ENCODE measurements at regions not wholly inside any gene's neighbourhood (a gene's known extent, or its start where the extent isn't known, plus 50 kb on each side); places are given as distances from the start of the nearest gene placed in this dataset.
A peak's percentile ranks its signal among the peaks of the same experiment; 100 is the strongest.

DNA sequence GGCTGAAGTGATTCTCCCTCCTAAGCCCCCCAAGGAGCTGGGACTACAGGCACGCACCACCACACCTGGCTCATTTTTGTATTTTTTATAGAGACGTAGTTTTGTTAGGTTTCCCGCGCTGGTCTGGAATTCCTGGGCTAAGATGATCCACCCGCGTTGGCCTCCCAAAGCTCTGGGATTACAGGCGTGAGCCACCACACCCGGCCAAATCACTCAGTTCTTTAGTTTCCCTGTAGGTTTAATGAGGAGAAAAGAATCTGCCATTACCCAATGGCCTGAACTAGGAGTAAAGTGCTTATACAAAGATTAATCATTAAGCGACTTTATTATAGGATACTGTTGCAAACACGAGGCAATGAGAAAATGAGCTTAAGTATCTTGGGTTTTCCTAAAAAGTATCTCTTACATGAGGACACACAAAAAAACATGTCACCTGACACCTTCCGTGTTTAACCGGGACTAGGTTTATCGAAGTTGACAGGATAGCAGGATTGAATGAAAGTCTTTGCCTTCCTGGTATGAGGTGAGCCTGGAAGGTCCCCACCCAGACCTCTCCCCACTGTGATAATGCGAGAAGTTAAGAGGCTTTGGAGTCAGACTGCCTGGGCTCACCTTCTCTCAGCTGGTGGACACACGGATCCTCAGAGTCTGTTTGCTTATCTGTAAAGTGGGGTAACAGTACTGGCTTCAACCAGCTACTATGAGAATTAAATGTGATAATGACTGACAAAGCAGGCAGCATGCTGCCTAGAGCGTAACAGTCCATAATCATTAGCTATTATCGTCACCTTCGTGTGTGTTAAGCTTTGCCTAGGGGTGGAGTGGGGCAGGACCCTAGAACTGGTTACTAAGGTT lies 133.5 kb upstream of the KRAS start:
- Histone ChIP-seq H3K9me3 (ENCODE audit: control insufficient read depth, low read length) (no peaks in the 10 kb centered on the region), H3K4me1 (ENCODE audit: control insufficient read depth, insufficient read depth, low read length) (no peaks in the 10 kb centered on the region), H3K27me3 (ENCODE audit: control insufficient read depth, insufficient read depth) (no peaks in the 10 kb centered on the region), H3K4me3 (ENCODE audit: low read length) (no peak overlapping the region), H3K27ac (ENCODE audit: low read length) (peak overlapping the region; percentile 99)
- no peak for DNase-seq
- intact Hi-C loops (cut with DNase I), result loop anchor here in 1 of 4 donors (5.0 kb wide), 1 partner anchor 132 kb away; the partner anchor contains the start of gene KRAS
- no peak for ATAC-seq
- WGBS, result 87% methylated on average over 18 of the region's 18 CpGs

DNA sequence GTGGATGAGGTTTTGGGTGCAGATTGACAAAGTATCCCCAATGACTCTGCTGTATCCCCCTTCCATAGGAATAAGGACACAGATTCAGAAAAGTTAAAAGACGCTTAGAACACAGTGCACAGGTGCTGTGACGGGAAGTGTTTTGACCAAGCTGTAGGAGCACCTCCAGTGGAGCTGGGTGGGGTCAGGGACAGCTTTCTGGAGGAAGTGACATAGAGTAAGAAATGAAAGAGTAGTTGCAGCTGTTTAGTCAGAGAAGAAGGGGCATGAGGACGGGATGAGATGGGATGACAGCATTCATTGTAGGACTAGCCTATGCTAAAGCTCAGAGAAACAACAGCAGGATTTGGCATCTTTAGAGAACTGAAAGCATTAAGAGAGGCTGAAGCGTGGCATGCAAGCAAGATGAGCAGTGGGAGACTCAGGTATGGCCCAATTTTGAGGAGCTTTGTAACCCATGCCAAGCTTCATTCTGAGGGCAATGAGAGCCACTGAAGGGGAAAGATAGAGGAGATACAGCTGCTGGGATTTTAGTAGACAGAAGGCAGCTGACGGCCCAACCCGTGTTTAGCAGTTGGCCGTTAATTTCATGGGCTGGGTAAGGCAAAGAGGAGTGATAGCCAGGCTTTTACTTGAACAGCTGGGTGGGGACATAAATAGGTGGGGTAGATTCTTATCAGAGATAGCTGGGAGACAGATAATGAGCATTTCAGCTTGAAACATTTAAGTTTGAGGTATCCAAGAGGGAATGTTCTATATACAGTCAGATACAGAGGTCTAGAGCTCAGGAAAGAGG lies 131.8 kb upstream of the KRAS start:
- Histone ChIP-seq H3K27me3 (ENCODE audit: control insufficient read depth, insufficient read depth) (no peaks in the 10 kb centered on the region), H3K27ac (ENCODE audit: low read length) (no peak overlapping the region), H3K4me1 (ENCODE audit: control insufficient read depth, insufficient read depth, low read length) (no peaks in the 10 kb centered on the region), H3K9me3 (ENCODE audit: control insufficient read depth, low read length) (no peaks in the 10 kb centered on the region), H3K4me3 (ENCODE audit: low read length) (no peak overlapping the region)
- ATAC-seq (no peak), DNase-seq (no peak)
- intact Hi-C loops (cut with DNase I), result loop anchor here in 1 of 4 donors (5.0 kb wide), 1 partner anchor 130 kb away; the partner anchor contains the start of gene KRAS
- WGBS, result 77% methylated on average over 7 of the region's 7 CpGs

DNA sequence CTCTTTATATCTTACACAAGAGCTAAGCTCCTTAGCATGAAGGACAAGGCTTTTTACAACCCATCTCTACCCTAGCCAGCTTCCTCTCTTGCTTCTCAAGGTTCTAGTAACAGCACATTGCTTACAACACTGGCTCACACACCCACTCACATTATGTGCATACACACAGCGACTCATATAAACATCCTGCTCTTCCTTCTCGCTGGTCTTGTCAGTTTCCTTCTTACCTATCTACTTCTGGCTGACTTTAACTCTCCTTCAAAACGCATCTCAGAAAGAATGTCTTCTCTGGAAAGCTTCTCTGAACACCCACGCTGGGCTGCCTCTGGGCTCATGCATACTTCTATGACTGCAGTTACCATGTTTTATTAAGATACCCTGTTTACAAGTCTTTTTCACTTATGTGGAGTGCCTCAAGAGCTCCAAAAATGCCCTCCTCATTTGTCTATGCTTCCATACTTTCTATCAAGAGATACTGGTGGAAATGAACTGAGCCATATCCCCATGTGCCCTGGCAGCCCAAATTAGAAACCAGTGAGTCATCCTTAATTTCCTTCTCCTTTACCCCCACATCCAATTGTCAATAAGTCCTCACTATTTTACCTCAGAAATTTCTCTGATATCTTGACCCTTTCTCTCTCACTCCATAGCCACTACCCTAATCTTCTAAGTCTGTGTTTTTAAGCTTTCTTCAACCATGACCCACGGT lies 126.9 kb upstream of the KRAS start:
- Histone ChIP-seq H3K27me3 (ENCODE audit: control insufficient read depth, insufficient read depth) (no peaks in the 10 kb centered on the region), H3K4me3 (ENCODE audit: low read length) (no peak overlapping the region), H3K27ac (ENCODE audit: low read length) (no peak overlapping the region), H3K4me1 (ENCODE audit: control insufficient read depth, insufficient read depth, low read length) (no peaks in the 10 kb centered on the region), H3K9me3 (ENCODE audit: control insufficient read depth, low read length) (no peaks in the 10 kb centered on the region)
- 58% methylated on average over 5 of the region's 5 CpGs for WGBS
- DNase-seq (no peak), ATAC-seq (no peak)
- intact Hi-C loops (cut with DNase I), result no loop called here

DNA sequence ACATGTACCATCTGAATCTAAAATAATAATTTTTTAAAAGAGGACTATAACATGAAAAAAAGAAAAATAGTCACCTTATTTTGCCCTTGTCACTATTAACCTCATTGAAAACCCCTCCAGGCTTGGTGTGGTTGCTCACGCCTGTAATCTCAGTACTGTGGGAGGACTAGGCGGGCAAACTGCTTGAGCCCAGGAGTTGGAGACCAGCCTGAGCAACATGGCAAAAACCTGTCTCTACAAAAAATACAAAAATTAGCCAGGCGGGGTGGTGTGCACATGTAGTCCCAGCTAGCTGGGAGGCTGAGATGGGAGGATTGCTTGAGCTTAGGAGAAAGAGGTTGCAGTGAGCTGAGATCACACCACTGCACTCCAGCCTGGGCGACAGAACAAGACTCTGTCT lies 126.3 kb upstream of the KRAS start:
- Histone ChIP-seq H3K27ac (ENCODE audit: low read length) (no peak overlapping the region), H3K27me3 (ENCODE audit: control insufficient read depth, insufficient read depth) (no peaks in the 10 kb centered on the region), H3K9me3 (ENCODE audit: control insufficient read depth, low read length) (no peaks in the 10 kb centered on the region), H3K4me3 (ENCODE audit: low read length) (no peak overlapping the region), H3K4me1 (ENCODE audit: control insufficient read depth, insufficient read depth, low read length) (no peaks in the 10 kb centered on the region)
- 95% methylated on average over 4 of the region's 4 CpGs for WGBS
- DNase-seq, result no peak
- intact Hi-C loops (cut with DNase I), result no loop called here
- no peak for ATAC-seq

DNA sequence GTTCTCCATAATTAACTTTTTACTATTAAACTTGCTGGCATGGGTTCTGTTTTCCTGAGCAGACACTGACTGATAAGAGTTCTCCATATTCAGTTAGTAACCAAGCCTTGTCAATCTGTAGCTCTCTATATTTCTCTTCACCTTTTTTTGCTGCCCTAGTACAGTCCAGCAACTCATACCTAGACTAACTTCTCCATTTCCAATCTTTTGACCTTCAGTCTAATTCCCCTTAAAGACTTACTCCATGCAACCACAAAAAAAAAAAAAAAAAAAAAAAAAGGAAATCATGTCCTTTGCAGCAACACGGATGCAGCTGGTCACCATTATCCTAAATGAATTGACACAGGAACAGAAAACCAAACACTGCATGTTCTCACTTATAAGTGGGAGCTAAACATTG lies 125.7 kb upstream of the KRAS start:
- ATAC-seq (no peak), DNase-seq (no peak)
- no peaks in the 10 kb centered on the region for H3K9me3 ChIP-seq (ENCODE audit: control insufficient read depth, low read length)
- H3K4me1 ChIP-seq (ENCODE audit: control insufficient read depth, insufficient read depth, low read length), result no peaks in the 10 kb centered on the region
- H3K27ac ChIP-seq (ENCODE audit: low read length), result no peak overlapping the region
- 0% methylated on average over 1 of the region's 1 CpG for WGBS
- intact Hi-C loops (cut with DNase I), result no loop called here
- no peaks in the 10 kb centered on the region for H3K27me3 ChIP-seq (ENCODE audit: control insufficient read depth, insufficient read depth)
- H3K4me3 ChIP-seq (ENCODE audit: low read length), result no peak overlapping the region

DNA sequence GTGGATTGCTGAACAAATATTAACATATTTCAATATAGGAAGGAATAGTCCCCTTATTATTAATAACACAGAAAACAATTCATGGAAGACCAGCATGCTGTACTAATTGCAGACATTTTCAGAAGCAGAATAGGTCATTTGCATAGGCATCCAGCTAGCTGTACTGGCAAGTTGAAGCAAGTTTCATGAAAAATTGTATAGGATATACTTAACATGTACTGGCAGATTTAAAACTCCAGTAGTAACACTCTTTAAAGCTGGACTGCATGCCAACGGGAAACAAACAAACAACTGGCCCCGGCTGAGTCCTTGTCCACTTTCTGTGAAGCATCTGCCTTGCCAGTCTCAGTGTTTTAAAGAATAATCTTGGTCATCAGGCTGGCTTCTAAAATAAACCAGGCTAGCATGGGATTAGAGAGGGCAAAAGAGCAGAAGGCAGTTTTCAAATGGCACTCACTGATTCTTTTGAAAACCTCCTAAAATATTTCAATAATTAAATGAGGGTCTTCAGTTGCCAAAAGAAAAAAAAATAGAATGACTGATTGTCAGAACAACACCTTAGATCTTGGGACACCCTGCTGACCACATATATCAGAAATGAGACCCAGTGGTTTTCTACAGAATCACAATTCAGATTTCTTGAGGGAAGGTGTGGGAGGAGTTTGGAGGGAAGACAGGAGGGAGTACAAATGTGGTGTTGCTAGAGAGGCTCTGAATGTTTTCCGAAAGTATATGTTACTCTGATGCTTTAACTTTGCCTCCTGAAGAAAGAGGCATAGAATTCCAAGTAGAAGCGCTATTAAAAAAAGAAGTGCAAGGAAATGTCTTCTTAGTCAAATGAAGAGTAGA lies 122.5 kb upstream of the KRAS start:
- 77% methylated on average over 4 of the region's 4 CpGs for WGBS
- no peak overlapping the region for H3K4me3 ChIP-seq (ENCODE audit: low read length)
- no peaks in the 10 kb centered on the region for H3K9me3 ChIP-seq (ENCODE audit: control insufficient read depth, low read length)
- no peaks in the 10 kb centered on the region for H3K27me3 ChIP-seq (ENCODE audit: control insufficient read depth, insufficient read depth)
- no peaks in the 10 kb centered on the region for H3K4me1 ChIP-seq (ENCODE audit: control insufficient read depth, insufficient read depth, low read length)
- H3K27ac ChIP-seq (ENCODE audit: low read length), result no peak overlapping the region
- no peak for ATAC-seq
- intact Hi-C loops (cut with DNase I), result no loop called here
- no peak for DNase-seq

DNA sequence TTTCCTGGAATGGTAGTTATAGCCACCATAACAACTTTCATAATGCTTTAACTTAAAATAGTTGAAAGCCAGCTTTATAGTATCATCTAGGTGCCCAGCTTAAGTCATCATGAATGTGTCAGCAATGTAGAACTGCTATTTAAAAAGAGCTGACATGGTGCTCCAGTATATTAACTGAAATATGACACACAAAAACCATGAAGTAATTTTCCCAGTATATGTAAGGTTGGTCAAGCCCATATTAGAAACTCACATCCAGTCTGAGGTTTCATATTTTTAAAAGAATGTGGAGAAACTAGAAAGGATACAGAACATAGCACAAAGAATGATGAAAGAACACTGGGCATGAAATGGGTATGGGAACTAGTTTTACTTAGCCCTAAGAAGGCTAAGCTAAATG lies 121.3 kb upstream of the KRAS start:
- intact Hi-C loops (cut with DNase I), result no loop called here
- Histone ChIP-seq H3K27me3 (ENCODE audit: control insufficient read depth, insufficient read depth) (no peaks in the 10 kb centered on the region), H3K9me3 (ENCODE audit: control insufficient read depth, low read length) (no peaks in the 10 kb centered on the region), H3K4me3 (ENCODE audit: low read length) (no peak overlapping the region), H3K27ac (ENCODE audit: low read length) (no peak overlapping the region), H3K4me1 (ENCODE audit: control insufficient read depth, insufficient read depth, low read length) (no peaks in the 10 kb centered on the region)
- no peak for ATAC-seq
- DNase-seq, result no peak

DNA sequence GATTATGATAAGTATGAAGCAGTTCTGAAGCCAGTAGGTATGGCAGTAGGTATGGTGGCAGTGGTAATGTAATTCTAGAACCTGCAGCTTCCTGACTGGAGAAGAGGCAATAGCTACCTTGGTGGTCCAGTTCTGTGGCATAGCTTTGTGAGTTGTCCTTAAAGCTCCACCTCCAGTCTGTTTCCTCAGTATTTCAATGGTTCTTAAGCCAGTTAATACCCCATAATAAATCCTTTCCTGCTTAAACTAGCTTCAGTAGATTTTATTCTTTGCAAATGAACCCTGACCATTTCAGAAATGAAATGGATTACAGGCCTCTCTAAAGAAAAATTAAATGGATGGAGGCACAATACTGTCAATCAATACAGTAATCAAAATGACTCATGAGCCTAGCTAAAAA lies 117.8 kb upstream of the KRAS start:
- intact Hi-C loops (cut with DNase I), result no loop called here
- no peak for ATAC-seq

DNA sequence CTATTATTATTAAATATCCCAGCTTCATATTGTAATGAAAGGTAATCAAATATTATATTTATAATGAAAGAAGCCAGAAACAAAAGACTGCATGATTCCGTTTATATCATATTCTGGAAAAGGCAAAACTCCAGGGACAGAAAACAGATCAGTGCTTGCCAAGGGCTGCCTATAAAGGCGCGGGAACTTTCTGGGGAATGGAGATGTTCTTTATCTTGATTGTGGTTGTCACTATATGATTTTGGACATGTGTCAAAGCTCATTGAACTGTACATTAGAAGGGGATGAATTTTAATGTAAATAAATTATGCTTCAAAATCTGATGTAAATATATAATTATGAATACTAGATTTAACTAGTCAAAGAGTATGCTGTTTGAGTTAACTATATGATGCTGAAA lies 115.4 kb upstream of the KRAS start:
- intact Hi-C loops (cut with DNase I), result no loop called here
- no peaks in the 10 kb centered on the region for H3K4me1 ChIP-seq (ENCODE audit: control insufficient read depth, insufficient read depth, low read length)
- no peak for DNase-seq
- ATAC-seq, result no peak
- H3K4me3 ChIP-seq (ENCODE audit: low read length), result no peak overlapping the region
- no peaks in the 10 kb centered on the region for H3K27me3 ChIP-seq (ENCODE audit: control insufficient read depth, insufficient read depth)
- WGBS, result 53% methylated on average over 3 of the region's 3 CpGs
- H3K9me3 ChIP-seq (ENCODE audit: control insufficient read depth, low read length), result no peaks in the 10 kb centered on the region
- no peak overlapping the region for H3K27ac ChIP-seq (ENCODE audit: low read length)

More for the DNA sequence above, 117.8 kb upstream of the KRAS start:
- Histone ChIP-seq H3K9me3 (ENCODE audit: control insufficient read depth, low read length) (no peaks in the 10 kb centered on the region), H3K27me3 (ENCODE audit: control insufficient read depth, insufficient read depth) (no peaks in the 10 kb centered on the region), H3K27ac (ENCODE audit: low read length) (no peak overlapping the region), H3K4me3 (ENCODE audit: low read length) (no peak overlapping the region), H3K4me1 (ENCODE audit: control insufficient read depth, insufficient read depth, low read length) (no peaks in the 10 kb centered on the region)
- no peak for DNase-seq

DNA sequence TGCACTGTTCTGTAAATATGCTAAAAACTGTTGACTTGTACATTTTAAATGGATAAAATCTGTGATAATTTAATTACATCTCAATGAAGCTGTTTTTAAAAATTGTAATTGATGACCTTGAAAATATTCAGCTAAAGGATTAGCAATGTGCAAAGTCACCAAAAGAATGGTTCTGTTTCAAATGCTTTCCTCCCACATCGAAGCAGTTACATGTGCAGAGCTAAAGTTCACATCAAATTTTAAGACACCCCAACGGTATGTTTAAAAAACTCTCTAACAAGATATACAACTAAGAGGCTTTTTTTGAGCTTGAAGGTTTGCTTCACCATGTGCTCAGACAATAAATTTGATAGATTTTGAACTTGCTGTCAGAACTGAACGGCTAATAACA lies 114.6 kb upstream of the KRAS start:
- no peak for DNase-seq
- Histone ChIP-seq H3K4me1 (ENCODE audit: control insufficient read depth, insufficient read depth, low read length) (no peaks in the 10 kb centered on the region), H3K27ac (ENCODE audit: low read length) (no peak overlapping the region), H3K9me3 (ENCODE audit: control insufficient read depth, low read length) (no peaks in the 10 kb centered on the region), H3K4me3 (ENCODE audit: low read length) (no peak overlapping the region), H3K27me3 (ENCODE audit: control insufficient read depth, insufficient read depth) (no peaks in the 10 kb centered on the region)
- WGBS, result 43% methylated on average over 3 of the region's 3 CpGs
- intact Hi-C loops (cut with DNase I), result no loop called here
- no peak for ATAC-seq
